Choroid plexus epithelial cell (primary cell): ENCODE measurements at regions not wholly inside any gene's neighbourhood (a gene's known extent, or its start where the extent isn't known, plus 50 kb on each side); places are given as distances from the start of the nearest gene placed in this dataset.

ENCODE experiments used
- DNase-seq: peaks from one replicate; pipeline ENCODE4 v3.0.0-alpha.2; 2010; ENCODE audit warnings: low read depth
- H3K4me3 ChIP-seq: 2 replicates; pipeline ENCODE4 v1.5.1; 2011; ENCODE audit warnings: low read depth, mild to moderate bottlenecking, control low read depth, low read length, moderate library complexity
- CTCF ChIP-seq: conservative IDR thresholded peaks from 2 replicates; pipeline ENCODE4 v1.5.1; 2011; ENCODE audit warnings: low read depth, mild to moderate bottlenecking, control low read depth, inconsistent platforms, low read length, moderate library complexity

GRCh38 chr19:30319876-30320275, 52.3 kb upstream of the ZNF536 start:
- H3K4me3 ChIP-seq: no peak overlapping the region
- TF ChIP-seq CTCF: no peak

GRCh38 chr19:30320466-30320865, 51.7 kb upstream of the ZNF536 start:
- no peak overlapping the region for H3K4me3 ChIP-seq
- no peak for TF ChIP-seq CTCF
- no peak for DNase-seq

More at GRCh38 chr19:30319876-30320275, 52.3 kb upstream of the ZNF536 start:
- DNase-seq: no peak

GRCh38 chr19:30320916-30321315, 51.3 kb upstream of the ZNF536 start:
- no peak for TF ChIP-seq CTCF
- DNase-seq: no peak
- H3K4me3 ChIP-seq: no peak overlapping the region
